ENCODE measurements at regions not wholly inside any gene's neighbourhood (a gene's known extent, or its start where the extent isn't known, plus 50 kb on each side); places are given as distances from the start of the nearest gene placed in this dataset.

DNA sequence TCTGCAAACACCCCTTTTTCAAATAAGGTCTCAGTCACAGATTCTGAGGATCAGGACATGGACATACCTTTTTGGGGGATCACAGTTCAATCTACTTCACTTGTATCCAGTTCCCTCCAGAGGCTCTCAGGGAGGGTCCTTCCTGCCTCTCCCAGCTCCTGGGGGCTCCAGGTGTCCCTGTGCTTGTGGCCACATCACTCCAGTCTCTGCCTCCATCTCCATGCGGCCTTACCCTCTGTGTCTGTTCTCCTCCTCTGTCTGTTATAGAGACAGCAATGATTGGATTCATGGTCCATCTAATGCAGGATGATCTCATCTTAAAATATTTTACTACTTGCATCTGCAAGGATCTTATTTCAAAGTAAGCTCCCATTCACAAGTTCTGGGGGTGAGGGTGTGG is 269.6 kb downstream of the ASMT start:
- TF ChIP-seq MAX (IDR thresholded peaks at IDR 0.05), result no peak
- TF ChIP-seq, protein P1, sequence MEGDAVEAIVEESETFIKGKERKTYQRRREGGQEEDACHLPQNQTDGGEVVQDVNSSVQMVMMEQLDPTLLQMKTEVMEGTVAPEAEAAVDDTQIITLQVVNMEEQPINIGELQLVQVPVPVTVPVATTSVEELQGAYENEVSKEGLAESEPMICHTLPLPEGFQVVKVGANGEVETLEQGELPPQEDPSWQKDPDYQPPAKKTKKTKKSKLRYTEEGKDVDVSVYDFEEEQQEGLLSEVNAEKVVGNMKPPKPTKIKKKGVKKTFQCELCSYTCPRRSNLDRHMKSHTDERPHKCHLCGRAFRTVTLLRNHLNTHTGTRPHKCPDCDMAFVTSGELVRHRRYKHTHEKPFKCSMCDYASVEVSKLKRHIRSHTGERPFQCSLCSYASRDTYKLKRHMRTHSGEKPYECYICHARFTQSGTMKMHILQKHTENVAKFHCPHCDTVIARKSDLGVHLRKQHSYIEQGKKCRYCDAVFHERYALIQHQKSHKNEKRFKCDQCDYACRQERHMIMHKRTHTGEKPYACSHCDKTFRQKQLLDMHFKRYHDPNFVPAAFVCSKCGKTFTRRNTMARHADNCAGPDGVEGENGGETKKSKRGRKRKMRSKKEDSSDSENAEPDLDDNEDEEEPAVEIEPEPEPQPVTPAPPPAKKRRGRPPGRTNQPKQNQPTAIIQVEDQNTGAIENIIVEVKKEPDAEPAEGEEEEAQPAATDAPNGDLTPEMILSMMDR (IDR thresholded peaks at IDR 0.05), result no peak
- TF ChIP-seq POLR2A (IDR thresholded peaks at IDR 0.05; ENCODE audit: low read length), result no peak
- no peak for TF ChIP-seq GATA3 (IDR thresholded peaks at IDR 0.05; ENCODE audit: borderline replicate concordance)
- TF ChIP-seq ELK1 (IDR thresholded peaks at IDR 0.05; ENCODE audit: low read depth, low read length), result no peak
- no peak for TF ChIP-seq E2F6 (IDR thresholded peaks at IDR 0.05; ENCODE audit: borderline replicate concordance, low read depth)
- no peak for TF ChIP-seq ZFP36 (IDR thresholded peaks at IDR 0.05; ENCODE audit: borderline replicate concordance, partially characterized antibody)
- TF ChIP-seq, protein P2, sequence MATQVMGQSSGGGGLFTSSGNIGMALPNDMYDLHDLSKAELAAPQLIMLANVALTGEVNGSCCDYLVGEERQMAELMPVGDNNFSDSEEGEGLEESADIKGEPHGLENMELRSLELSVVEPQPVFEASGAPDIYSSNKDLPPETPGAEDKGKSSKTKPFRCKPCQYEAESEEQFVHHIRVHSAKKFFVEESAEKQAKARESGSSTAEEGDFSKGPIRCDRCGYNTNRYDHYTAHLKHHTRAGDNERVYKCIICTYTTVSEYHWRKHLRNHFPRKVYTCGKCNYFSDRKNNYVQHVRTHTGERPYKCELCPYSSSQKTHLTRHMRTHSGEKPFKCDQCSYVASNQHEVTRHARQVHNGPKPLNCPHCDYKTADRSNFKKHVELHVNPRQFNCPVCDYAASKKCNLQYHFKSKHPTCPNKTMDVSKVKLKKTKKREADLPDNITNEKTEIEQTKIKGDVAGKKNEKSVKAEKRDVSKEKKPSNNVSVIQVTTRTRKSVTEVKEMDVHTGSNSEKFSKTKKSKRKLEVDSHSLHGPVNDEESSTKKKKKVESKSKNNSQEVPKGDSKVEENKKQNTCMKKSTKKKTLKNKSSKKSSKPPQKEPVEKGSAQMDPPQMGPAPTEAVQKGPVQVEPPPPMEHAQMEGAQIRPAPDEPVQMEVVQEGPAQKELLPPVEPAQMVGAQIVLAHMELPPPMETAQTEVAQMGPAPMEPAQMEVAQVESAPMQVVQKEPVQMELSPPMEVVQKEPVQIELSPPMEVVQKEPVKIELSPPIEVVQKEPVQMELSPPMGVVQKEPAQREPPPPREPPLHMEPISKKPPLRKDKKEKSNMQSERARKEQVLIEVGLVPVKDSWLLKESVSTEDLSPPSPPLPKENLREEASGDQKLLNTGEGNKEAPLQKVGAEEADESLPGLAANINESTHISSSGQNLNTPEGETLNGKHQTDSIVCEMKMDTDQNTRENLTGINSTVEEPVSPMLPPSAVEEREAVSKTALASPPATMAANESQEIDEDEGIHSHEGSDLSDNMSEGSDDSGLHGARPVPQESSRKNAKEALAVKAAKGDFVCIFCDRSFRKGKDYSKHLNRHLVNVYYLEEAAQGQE (IDR thresholded peaks at IDR 0.05), result no peak
- no peak for TF ChIP-seq ZC3H11A (IDR thresholded peaks at IDR 0.05)
- no peak for TF ChIP-seq PBX3 (IDR thresholded peaks at IDR 0.05)
